ENCODE measurements at regions not wholly inside any gene's neighbourhood (a gene's known extent, or its start where the extent isn't known, plus 50 kb on each side); places are given as distances from the start of the nearest gene placed in this dataset.

- Histone ChIP-seq H3K4me3 (replicated peaks; ENCODE audit: insufficient read depth, low read length) (no peak overlapping the region), H3K27ac (replicated peaks) (no peak overlapping the region), H3K27me3 (ENCODE audit: insufficient read depth, poor library complexity, severe bottlenecking) (no peaks in the 10 kb centered on the region)
- TF ChIP-seq REST (IDR thresholded peaks at IDR 0.05; ENCODE audit: insufficient replicate concordance, low read depth) (no peak), CTCF (IDR thresholded peaks at IDR 0.05; ENCODE audit: insufficient read depth, low read length) (no peak), GABPA (IDR thresholded peaks at IDR 0.05; ENCODE audit: low read depth) (no peak), POLR2AphosphoS5 (IDR thresholded peaks at IDR 0.05; ENCODE audit: low read depth) (no peak), SPI1 (IDR thresholded peaks at IDR 0.05; ENCODE audit: borderline replicate concordance, low read depth) (no peak)
- no peak for DNase-seq (ENCODE audit: low read depth in 1 of 2, low spot score in 1 of 2)
These were observed 231.2 kb downstream of the ANKRD60 start for GRCh38 chr20:57996936-57997890.

- Histone ChIP-seq H3K4me3 (replicated peaks; ENCODE audit: insufficient read depth, low read length) (no peak overlapping the region), H3K27ac (replicated peaks) (no peak overlapping the region), H3K27me3 (ENCODE audit: insufficient read depth, poor library complexity, severe bottlenecking) (no peaks in the 10 kb centered on the region)
- TF ChIP-seq REST (IDR thresholded peaks at IDR 0.05; ENCODE audit: insufficient replicate concordance, low read depth) (no peak), POLR2AphosphoS5 (IDR thresholded peaks at IDR 0.05; ENCODE audit: low read depth) (no peak), CTCF (IDR thresholded peaks at IDR 0.05; ENCODE audit: insufficient read depth, low read length) (no peak), SPI1 (IDR thresholded peaks at IDR 0.05; ENCODE audit: borderline replicate concordance, low read depth) (no peak), GABPA (IDR thresholded peaks at IDR 0.05; ENCODE audit: low read depth) (no peak)
- DNase-seq (ENCODE audit: low read depth in 1 of 2, low spot score in 1 of 2): no peak
These were observed 232.0 kb downstream of the ANKRD60 start for GRCh38 chr20:57996465-57996864.

- Histone ChIP-seq H3K4me3 (replicated peaks; ENCODE audit: insufficient read depth, low read length) (no peak overlapping the region), H3K27ac (replicated peaks) (no peak overlapping the region), H3K27me3 (ENCODE audit: insufficient read depth, poor library complexity, severe bottlenecking) (no peaks in the 10 kb centered on the region)
- TF ChIP-seq POLR2AphosphoS5 (IDR thresholded peaks at IDR 0.05; ENCODE audit: low read depth): no peak
- DNase-seq (ENCODE audit: low read depth in 1 of 2, low spot score in 1 of 2): no peak
These were observed 233.0 kb downstream of the ANKRD60 start for GRCh38 chr20:57995381-57995977.

GRCh38 chr20:57993716-57994431 is 234.6 kb downstream of the ANKRD60 start:
- Histone ChIP-seq H3K27ac (replicated peaks) (no peak overlapping the region), H3K27me3 (ENCODE audit: insufficient read depth, poor library complexity, severe bottlenecking) (no peaks in the 10 kb centered on the region), H3K4me3 (replicated peaks; ENCODE audit: insufficient read depth, low read length) (no peak overlapping the region)
- TF ChIP-seq POLR2AphosphoS5 (IDR thresholded peaks at IDR 0.05; ENCODE audit: low read depth) (no peak), CTCF (IDR thresholded peaks at IDR 0.05; ENCODE audit: insufficient read depth, low read length) (no peak), REST (IDR thresholded peaks at IDR 0.05; ENCODE audit: insufficient replicate concordance, low read depth) (no peak), SPI1 (IDR thresholded peaks at IDR 0.05; ENCODE audit: borderline replicate concordance, low read depth) (no peak), GABPA (IDR thresholded peaks at IDR 0.05; ENCODE audit: low read depth) (no peak)
- no peak for DNase-seq (ENCODE audit: low read depth in 1 of 2, low spot score in 1 of 2)
